Left ventricle myocardium inferior (tissue), 1 donor: ENCODE measurements at regions not wholly inside any gene's neighbourhood (a gene's known extent, or its start where the extent isn't known, plus 50 kb on each side); places are given as distances from the start of the nearest gene placed in this dataset.

Source experiments
- DNase-seq: peaks from one replicate; pipeline ENCODE4 v3.0.0-alpha.2; 2020
- H3K27ac ChIP-seq: fragments of 200-600 bp; replicated peaks from 2 replicates; pipeline ENCODE4 v1.8.0; 2021
- H3K27me3 ChIP-seq: fragments of 200-600 bp; 2 replicates; pipeline ENCODE4 v1.8.0; 2021; ENCODE audit warnings: low read depth
- H3K36me3 ChIP-seq: fragments of 200-600 bp; 2 replicates; pipeline ENCODE4 v1.8.0; 2021
- H3K4me1 ChIP-seq: fragments of 200-600 bp; 2 replicates; pipeline ENCODE4 v1.8.0; 2021
- H3K4me3 ChIP-seq: fragments of 200-600 bp; 2 replicates; pipeline ENCODE4 v1.8.0; 2021; ENCODE audit warnings: mild to moderate bottlenecking, moderate library complexity
- H3K9me3 ChIP-seq: fragments of 200-600 bp; replicated peaks from 2 replicates; pipeline ENCODE4 v1.8.0; 2021
- CTCF ChIP-seq: fragments of 200-600 bp; IDR thresholded peaks from 2 replicates; pipeline ENCODE4 v1.8.0; 2021; ENCODE audit warnings: antibody characterized with exemption, mild to moderate bottlenecking, borderline replicate concordance
- intact Hi-C: fragments of 100-400 bp; cut with micrococcal nuclease; formaldehyde crosslinking; loops from one replicate; pipeline ENCODE4 v1.11.0; 2022
- donor health status: DM: no; HTN: yes; CAD: no; lungs with severe emphysema.

- no peak overlapping the region for H3K27ac ChIP-seq
- no peak for DNase-seq
- peaks cover 11% of the 10 kb centered on the region for H3K4me1 ChIP-seq
- no peaks in the 10 kb centered on the region for H3K9me3 ChIP-seq
- intact Hi-C loops = no loop called here
- H3K27me3 ChIP-seq = peaks cover 54% of the 10 kb centered on the region
- H3K4me3 ChIP-seq = no peak overlapping the region
- no peaks in the 10 kb centered on the region for H3K36me3 ChIP-seq
- no peak for TF ChIP-seq CTCF
These were observed 208.6 kb downstream of the C1D start for GRCh38 chr2:67854103-67854743.

GRCh38 chr2:67854798-67855197 lies 208.0 kb downstream of the C1D start:
- peaks cover 7% of the 10 kb centered on the region for H3K4me1 ChIP-seq
- DNase-seq = no peak
- no peaks in the 10 kb centered on the region for H3K36me3 ChIP-seq
- intact Hi-C loops = no loop called here
- peaks cover 60% of the 10 kb centered on the region for H3K27me3 ChIP-seq
- H3K27ac ChIP-seq = no peak overlapping the region
- H3K4me3 ChIP-seq = no peak overlapping the region
- TF ChIP-seq CTCF = no peak
- no peaks in the 10 kb centered on the region for H3K9me3 ChIP-seq

GRCh38 chr2:67856866-67857265 lies 205.9 kb downstream of the C1D start:
- peaks cover 74% of the 10 kb centered on the region for H3K27me3 ChIP-seq
- intact Hi-C loops = no loop called here
- DNase-seq = no peak
- no peak overlapping the region for H3K4me3 ChIP-seq
- no peaks in the 10 kb centered on the region for H3K4me1 ChIP-seq
- H3K9me3 ChIP-seq = no peaks in the 10 kb centered on the region
- no peaks in the 10 kb centered on the region for H3K36me3 ChIP-seq
- no peak for TF ChIP-seq CTCF
- H3K27ac ChIP-seq = no peak overlapping the region

- H3K4me1 ChIP-seq = no peaks in the 10 kb centered on the region
- intact Hi-C loops = no loop called here
- H3K36me3 ChIP-seq = no peaks in the 10 kb centered on the region
- H3K4me3 ChIP-seq = no peak overlapping the region
- DNase-seq = no peak
- no peaks in the 10 kb centered on the region for H3K9me3 ChIP-seq
- H3K27me3 ChIP-seq = peaks cover 75% of the 10 kb centered on the region
- TF ChIP-seq CTCF = no peak
- H3K27ac ChIP-seq = no peak overlapping the region
These were observed 205.0 kb downstream of the C1D start for GRCh38 chr2:67857836-67858235.

- no peak for TF ChIP-seq CTCF
- intact Hi-C loops = no loop called here
- H3K36me3 ChIP-seq = no peaks in the 10 kb centered on the region
- no peaks in the 10 kb centered on the region for H3K4me1 ChIP-seq
- peaks cover 68% of the 10 kb centered on the region for H3K27me3 ChIP-seq
- no peaks in the 10 kb centered on the region for H3K9me3 ChIP-seq
- no peak for DNase-seq
- no peak overlapping the region for H3K27ac ChIP-seq
- no peak overlapping the region for H3K4me3 ChIP-seq
These were observed 203.9 kb downstream of the C1D start for GRCh38 chr2:67858886-67859285.
